ENCODE measurements at regions not wholly inside any gene's neighbourhood (a gene's known extent, or its start where the extent isn't known, plus 50 kb on each side); places are given as distances from the start of the nearest gene placed in this dataset.

DNA sequence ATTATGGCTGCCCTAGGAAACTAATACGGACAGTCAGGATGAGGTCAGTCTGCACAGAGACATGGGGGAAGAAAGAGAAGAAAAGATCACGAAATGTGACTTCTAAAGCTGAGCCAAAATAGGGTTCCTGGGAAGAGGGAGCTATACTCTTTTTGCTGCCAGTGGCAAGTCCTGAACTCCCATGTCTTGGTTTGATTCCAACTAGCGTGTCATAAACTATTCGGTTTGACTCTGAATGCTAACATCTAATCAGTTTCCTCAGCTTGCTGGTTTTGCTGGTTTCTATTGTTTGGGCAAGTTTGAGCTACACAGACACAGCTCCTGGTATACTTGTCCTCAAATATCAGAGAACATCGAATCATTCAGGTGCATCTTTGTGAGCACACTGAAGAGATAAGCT is 80.5 kb upstream of the CYP1B1 start:
- Histone ChIP-seq H3K27me3 (peaks cover 36% of the 10 kb centered on the region), H3K36me3 (no peaks in the 10 kb centered on the region), H3K4me1 (ENCODE audit: control insufficient read depth in 1 of 2, insufficient read depth in 1 of 2, low read depth in 1 of 2, low read length in 1 of 2) (peaks cover 14 to 24% of the 10 kb centered on the region in 2 experiments), H3K27ac (no peak overlapping the region), H3K9me3 (no peaks in the 10 kb centered on the region), H3K4me3 (ENCODE audit: low read depth in 1 of 2, low read length in 1 of 2) (no peak overlapping the region)
- TF ChIP-seq, protein P1, sequence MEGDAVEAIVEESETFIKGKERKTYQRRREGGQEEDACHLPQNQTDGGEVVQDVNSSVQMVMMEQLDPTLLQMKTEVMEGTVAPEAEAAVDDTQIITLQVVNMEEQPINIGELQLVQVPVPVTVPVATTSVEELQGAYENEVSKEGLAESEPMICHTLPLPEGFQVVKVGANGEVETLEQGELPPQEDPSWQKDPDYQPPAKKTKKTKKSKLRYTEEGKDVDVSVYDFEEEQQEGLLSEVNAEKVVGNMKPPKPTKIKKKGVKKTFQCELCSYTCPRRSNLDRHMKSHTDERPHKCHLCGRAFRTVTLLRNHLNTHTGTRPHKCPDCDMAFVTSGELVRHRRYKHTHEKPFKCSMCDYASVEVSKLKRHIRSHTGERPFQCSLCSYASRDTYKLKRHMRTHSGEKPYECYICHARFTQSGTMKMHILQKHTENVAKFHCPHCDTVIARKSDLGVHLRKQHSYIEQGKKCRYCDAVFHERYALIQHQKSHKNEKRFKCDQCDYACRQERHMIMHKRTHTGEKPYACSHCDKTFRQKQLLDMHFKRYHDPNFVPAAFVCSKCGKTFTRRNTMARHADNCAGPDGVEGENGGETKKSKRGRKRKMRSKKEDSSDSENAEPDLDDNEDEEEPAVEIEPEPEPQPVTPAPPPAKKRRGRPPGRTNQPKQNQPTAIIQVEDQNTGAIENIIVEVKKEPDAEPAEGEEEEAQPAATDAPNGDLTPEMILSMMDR (IDR thresholded peaks at IDR 0.05), result no peak

- no peak overlapping the region for H3K27ac ChIP-seq
- no peak overlapping the region for H3K4me3 ChIP-seq (ENCODE audit: low read depth in 1 of 2, low read length in 1 of 2)
- no peaks in the 10 kb centered on the region for H3K36me3 ChIP-seq
- TF ChIP-seq, protein P1 (IDR thresholded peaks at IDR 0.05), result no peak
- peaks cover 17 to 25% of the 10 kb centered on the region in 2 experiments for H3K4me1 ChIP-seq (ENCODE audit: control insufficient read depth in 1 of 2, insufficient read depth in 1 of 2, low read depth in 1 of 2, low read length in 1 of 2)
- peaks cover 23% of the 10 kb centered on the region for H3K27me3 ChIP-seq
- no peaks in the 10 kb centered on the region for H3K9me3 ChIP-seq
Observed at GRCh38 chr2:38155015-38155414, 79.1 kb upstream of the CYP1B1 start.

DNA sequence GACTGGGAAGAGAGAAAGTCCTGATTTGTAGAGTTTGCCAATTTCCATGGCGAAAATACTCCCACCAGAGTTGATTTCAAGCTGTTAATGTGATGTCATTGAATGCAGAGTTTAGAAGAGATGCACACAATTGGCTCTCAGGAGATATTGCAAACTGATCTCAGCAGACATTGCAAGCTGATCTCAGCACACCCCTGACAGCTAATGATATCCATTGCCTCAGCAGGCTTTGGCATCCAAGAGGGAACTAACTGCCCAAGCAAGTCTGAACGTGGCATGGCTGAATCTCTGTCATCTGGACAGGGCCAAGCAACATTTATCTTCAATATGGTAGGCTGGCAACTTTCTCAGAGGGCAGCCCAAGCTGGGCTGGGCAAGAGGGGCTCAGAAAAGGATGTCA is 78.4 kb upstream of the CYP1B1 start:
- peaks cover 23 to 30% of the 10 kb centered on the region in 2 experiments for H3K4me1 ChIP-seq (ENCODE audit: control insufficient read depth in 1 of 2, insufficient read depth in 1 of 2, low read depth in 1 of 2, low read length in 1 of 2)
- no peak overlapping the region for H3K27ac ChIP-seq
- peaks cover 21% of the 10 kb centered on the region for H3K27me3 ChIP-seq
- TF ChIP-seq, protein P1 (IDR thresholded peaks at IDR 0.05), result no peak
- no peak overlapping the region for H3K4me3 ChIP-seq (ENCODE audit: low read depth in 1 of 2, low read length in 1 of 2)
- no peaks in the 10 kb centered on the region for H3K36me3 ChIP-seq
- H3K9me3 ChIP-seq, result no peaks in the 10 kb centered on the region

DNA sequence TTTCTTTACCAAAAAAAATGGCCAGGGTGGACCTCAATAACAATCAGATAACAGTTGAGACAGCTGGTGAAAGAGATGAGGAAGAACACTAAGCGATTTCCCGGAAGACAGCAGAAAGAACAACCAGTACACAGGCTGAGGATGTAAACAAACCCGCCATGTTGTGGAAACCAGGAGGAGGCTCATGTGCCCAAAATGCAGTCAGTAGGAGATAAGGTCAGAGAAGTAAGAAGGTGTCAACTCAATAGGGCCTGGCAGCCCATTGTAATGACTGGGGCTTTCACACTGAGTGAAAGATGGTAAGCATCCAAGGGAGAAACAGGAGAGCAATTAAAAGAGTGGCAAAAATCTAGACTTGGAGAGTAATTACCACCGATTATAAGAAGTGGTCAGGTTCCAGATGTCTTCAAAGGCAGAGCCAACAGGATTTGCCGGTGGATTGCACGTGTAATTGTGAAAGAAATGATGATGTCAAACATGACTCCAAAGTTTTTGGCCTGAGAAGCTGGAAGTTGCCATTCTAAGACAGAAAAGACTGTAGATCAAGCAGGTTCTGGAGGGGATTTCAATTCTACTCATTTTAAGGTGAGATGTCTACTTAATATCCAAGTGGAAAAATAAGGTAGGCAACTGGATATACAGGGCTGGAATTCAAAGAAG is 77.7 kb upstream of the CYP1B1 start:
- TF ChIP-seq, protein P1 (IDR thresholded peaks at IDR 0.05), result no peak
- H3K27me3 ChIP-seq, result peaks cover 21% of the 10 kb centered on the region
- peaks cover 31 to 38% of the 10 kb centered on the region in 2 experiments for H3K4me1 ChIP-seq (ENCODE audit: control insufficient read depth in 1 of 2, insufficient read depth in 1 of 2, low read depth in 1 of 2, low read length in 1 of 2)
- H3K4me3 ChIP-seq (ENCODE audit: low read depth in 1 of 2, low read length in 1 of 2), result no peak overlapping the region
- H3K9me3 ChIP-seq, result no peaks in the 10 kb centered on the region
- H3K36me3 ChIP-seq, result no peaks in the 10 kb centered on the region
- no peak overlapping the region for H3K27ac ChIP-seq

GRCh38 chr2:38152913-38153312 is 77.0 kb upstream of the CYP1B1 start:
- Histone ChIP-seq H3K36me3 (no peaks in the 10 kb centered on the region), H3K27ac (no peak overlapping the region), H3K4me3 (ENCODE audit: low read depth in 1 of 2, low read length in 1 of 2) (no peak overlapping the region), H3K4me1 (ENCODE audit: control insufficient read depth in 1 of 2, insufficient read depth in 1 of 2, low read depth in 1 of 2, low read length in 1 of 2) (peaks cover 38 to 45% of the 10 kb centered on the region in 2 experiments), H3K9me3 (no peaks in the 10 kb centered on the region), H3K27me3 (peaks cover 21% of the 10 kb centered on the region)
- TF ChIP-seq, protein P1 (IDR thresholded peaks at IDR 0.05), result no peak
